Upper lobe of right lung (tissue), 1 donor: ENCODE measurements at regions not wholly inside any gene's neighbourhood (a gene's known extent, or its start where the extent isn't known, plus 50 kb on each side); places are given as distances from the start of the nearest gene placed in this dataset.

ENCODE experiments used
- ATAC-seq: fragments of 200-7000 bp; cut with Tn5 transposase; one replicate; pipeline ENCODE4 v1.9.1; 2020; ENCODE audit warnings: mild to moderate bottlenecking, moderate library complexity
- DNase-seq: peaks from one replicate; pipeline ENCODE4 v3.0.0-alpha.2; 2020
- H3K27ac ChIP-seq: fragments of 200-600 bp; one replicate; pipeline ENCODE4 v1.8.0; 2022
- H3K27me3 ChIP-seq: fragments of 200-600 bp; one replicate; pipeline ENCODE4 v1.8.0; 2022; ENCODE audit warnings: mild to moderate bottlenecking
- H3K36me3 ChIP-seq: fragments of 200-600 bp; one replicate; pipeline ENCODE4 v1.8.0; 2022
- H3K4me1 ChIP-seq: fragments of 200-600 bp; one replicate; pipeline ENCODE4 v1.8.0; 2022
- H3K4me3 ChIP-seq: fragments of 200-600 bp; one replicate; pipeline ENCODE4 v1.8.0; 2022; ENCODE audit warnings: mild to moderate bottlenecking
- H3K9me3 ChIP-seq: fragments of 200-600 bp; one replicate; pipeline ENCODE4 v1.8.0; 2022
- intact Hi-C: fragments of 100-400 bp; cut with DNase I; formaldehyde crosslinking; loops from one replicate; pipeline ENCODE4 v1.11.0; 2022
- TF ChIP-seq, protein P1 (sequence below): fragments of 200-600 bp; IDR thresholded peaks from one replicate; pipeline ENCODE4 v1.8.0; 2022; ENCODE audit warnings: antibody characterized with exemption
- donor health status: DM: no; HTN: yes; CAD: no; lungs with severe emphysema.

DNA sequence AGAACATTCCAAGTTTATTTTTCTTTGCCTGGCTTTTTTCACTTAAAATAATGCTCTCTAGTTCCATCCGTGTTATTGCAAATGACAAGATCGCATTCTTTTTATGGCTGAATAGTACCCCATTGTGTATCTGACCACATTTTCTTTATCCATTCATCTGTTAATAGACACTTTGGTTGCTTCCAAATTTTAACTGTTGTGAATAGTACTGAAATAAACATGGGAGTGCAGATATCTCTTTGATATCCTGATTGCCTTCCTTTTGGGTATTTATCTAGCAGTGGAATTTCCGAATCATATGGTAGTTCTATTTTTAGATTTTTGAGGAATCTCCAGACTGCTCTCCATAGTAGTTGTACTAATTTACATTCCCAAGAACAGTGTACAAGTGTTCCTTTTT lies 230.5 kb downstream of the FIGN start:
- Histone ChIP-seq H3K27ac (no peak overlapping the region), H3K4me3 (no peak overlapping the region), H3K9me3 (no peaks in the 10 kb centered on the region), H3K4me1 (no peaks in the 10 kb centered on the region), H3K36me3 (no peaks in the 10 kb centered on the region), H3K27me3 (no peaks in the 10 kb centered on the region)
- DNase-seq, result no peak
- TF ChIP-seq, protein P1, sequence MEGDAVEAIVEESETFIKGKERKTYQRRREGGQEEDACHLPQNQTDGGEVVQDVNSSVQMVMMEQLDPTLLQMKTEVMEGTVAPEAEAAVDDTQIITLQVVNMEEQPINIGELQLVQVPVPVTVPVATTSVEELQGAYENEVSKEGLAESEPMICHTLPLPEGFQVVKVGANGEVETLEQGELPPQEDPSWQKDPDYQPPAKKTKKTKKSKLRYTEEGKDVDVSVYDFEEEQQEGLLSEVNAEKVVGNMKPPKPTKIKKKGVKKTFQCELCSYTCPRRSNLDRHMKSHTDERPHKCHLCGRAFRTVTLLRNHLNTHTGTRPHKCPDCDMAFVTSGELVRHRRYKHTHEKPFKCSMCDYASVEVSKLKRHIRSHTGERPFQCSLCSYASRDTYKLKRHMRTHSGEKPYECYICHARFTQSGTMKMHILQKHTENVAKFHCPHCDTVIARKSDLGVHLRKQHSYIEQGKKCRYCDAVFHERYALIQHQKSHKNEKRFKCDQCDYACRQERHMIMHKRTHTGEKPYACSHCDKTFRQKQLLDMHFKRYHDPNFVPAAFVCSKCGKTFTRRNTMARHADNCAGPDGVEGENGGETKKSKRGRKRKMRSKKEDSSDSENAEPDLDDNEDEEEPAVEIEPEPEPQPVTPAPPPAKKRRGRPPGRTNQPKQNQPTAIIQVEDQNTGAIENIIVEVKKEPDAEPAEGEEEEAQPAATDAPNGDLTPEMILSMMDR, result no peak
- intact Hi-C loops, result no loop called here
- no peak for ATAC-seq

DNA sequence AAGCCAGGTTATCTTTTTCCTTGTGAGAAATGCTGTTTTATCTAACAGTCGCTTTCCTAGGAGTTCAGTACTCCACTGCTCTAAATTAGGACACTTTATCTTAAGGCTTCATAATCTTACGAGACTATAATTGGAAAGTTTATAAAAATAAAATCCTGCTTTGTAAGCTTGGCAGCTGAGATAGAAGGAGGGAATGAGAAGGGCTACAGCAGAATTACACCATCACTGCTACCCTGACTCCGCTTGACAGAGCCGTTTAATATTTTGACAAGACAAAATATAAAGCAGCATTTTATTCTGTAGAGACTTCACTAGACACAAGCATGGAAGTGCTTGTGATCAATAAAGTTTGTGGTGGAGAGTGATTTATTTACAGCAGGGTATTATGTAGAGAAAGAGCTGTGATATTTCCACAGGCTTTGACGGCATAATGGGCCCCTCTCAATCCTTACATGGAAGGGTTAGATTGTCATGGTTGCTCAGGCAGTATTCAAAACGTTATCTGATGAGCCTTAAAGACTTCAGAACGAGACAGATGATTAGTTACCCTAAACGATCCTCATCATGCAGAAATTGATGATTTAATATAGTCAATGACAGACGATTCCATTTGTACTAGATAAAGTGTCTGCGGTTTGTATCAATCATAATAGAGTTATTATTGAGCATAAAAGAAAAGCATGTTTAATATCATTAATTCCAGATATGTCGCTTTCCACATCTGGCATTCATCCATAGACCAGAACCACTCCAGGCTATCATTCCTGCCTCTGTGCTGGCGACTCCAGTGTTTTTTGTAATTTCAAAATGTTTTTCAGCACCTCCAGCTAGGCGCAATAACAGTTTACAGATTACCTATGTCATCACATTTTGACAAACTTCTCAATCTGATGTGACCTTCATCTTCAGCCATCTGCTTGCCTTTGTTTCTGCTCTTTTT lies 242.2 kb downstream of the FIGN start:
- ATAC-seq (no peak), DNase-seq (no peak)
- Histone ChIP-seq H3K4me3 (no peak overlapping the region), H3K27me3 (no peaks in the 10 kb centered on the region), H3K9me3 (no peaks in the 10 kb centered on the region), H3K4me1 (no peaks in the 10 kb centered on the region), H3K27ac (no peak overlapping the region), H3K36me3 (no peaks in the 10 kb centered on the region)
- intact Hi-C loops, result no loop called here
- TF ChIP-seq, protein P1, result no peak

DNA sequence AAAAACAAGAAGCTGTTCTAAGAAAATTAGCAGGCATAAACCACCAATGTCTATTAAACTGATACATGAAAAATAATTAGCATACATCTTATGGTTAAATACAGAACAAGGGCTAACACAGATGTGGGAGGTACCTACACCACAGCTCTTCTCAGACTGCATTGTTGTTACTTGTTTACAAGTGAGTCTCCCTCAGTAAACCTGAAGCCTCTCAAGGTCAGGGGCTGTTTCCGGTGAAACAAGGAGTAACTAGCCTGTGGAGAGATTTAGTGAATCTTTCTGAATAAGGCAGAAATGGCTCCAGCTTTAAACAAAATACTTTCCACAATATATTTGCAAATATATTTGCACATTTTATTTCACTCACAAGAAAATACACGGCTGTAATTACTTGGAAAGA lies 244.0 kb downstream of the FIGN start:
- TF ChIP-seq, protein P1, result no peak
- Histone ChIP-seq H3K4me1 (no peaks in the 10 kb centered on the region), H3K27ac (no peak overlapping the region), H3K4me3 (no peak overlapping the region), H3K27me3 (no peaks in the 10 kb centered on the region), H3K9me3 (no peaks in the 10 kb centered on the region), H3K36me3 (no peaks in the 10 kb centered on the region)
- no peak for DNase-seq
- intact Hi-C loops, result no loop called here
- no peak for ATAC-seq

DNA sequence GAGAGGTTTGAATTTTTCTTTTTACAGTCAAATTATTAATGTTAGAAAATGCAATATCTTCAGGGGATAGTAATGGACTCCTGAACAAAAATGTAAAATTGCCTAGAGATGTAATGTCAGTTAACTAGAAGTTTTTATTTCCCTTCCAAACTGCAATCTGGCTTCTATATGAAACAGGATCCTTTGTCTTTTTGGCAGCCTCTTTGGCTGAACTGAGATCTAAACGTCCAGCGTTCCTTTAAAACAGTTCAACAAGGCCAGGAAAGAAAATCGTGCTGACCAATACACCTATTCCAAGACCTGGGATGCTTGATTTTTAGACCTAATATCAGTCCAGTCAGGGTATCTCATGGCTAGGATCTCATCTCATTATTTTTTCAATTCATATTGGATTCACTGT lies 245.5 kb downstream of the FIGN start:
- H3K27me3 ChIP-seq, result no peaks in the 10 kb centered on the region
- DNase-seq (no peak), ATAC-seq (no peak)
- intact Hi-C loops, result no loop called here
- no peak overlapping the region for H3K27ac ChIP-seq
- H3K4me1 ChIP-seq, result no peaks in the 10 kb centered on the region
- H3K4me3 ChIP-seq, result no peak overlapping the region
- no peaks in the 10 kb centered on the region for H3K9me3 ChIP-seq
- TF ChIP-seq, protein P1, result no peak
- no peaks in the 10 kb centered on the region for H3K36me3 ChIP-seq

DNA sequence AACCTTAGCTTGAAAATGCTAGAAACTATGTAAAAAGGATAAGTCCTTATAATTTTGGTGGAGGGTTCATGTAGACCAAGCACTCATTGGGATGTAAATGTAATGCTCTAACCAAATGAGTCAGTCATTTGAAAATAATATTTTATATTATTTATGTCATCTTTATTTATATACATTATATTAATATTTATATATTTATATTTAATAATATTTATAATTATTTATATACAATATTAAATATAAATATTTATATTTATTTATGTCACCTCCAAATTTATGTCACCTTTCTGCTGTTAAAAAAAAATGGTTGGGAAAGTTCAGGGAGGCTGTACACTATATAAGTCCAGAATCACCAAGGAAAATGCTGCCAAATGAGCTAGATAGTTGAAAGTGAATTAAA lies 254.3 kb downstream of the FIGN start:
- H3K4me1 ChIP-seq, result no peaks in the 10 kb centered on the region
- H3K9me3 ChIP-seq, result no peaks in the 10 kb centered on the region
- no peak overlapping the region for H3K4me3 ChIP-seq
- ATAC-seq, result no peak
- DNase-seq, result no peak
- H3K27ac ChIP-seq, result no peak overlapping the region
- no peaks in the 10 kb centered on the region for H3K27me3 ChIP-seq
- TF ChIP-seq, protein P1, result no peak
- H3K36me3 ChIP-seq, result no peaks in the 10 kb centered on the region
- intact Hi-C loops, result no loop called here
